HCT116 (cell line): ENCODE measurements at regions not wholly inside any gene's neighbourhood (a gene's known extent, or its start where the extent isn't known, plus 50 kb on each side); places are given as distances from the start of the nearest gene placed in this dataset.

ENCODE experiments used
- ATAC-seq: fragments of 200-7000 bp; cut with Tn5 transposase; 2 replicates; pipeline ENCODE4 v1.9.1; 2020; ENCODE audit warnings: mild to moderate bottlenecking, moderate library complexity
- BruUV-seq: library from RNA; stranded (reverse); fragments of 400-500 nt; replicated peaks from 2 replicates; lab custom pipeline; 2021; lab: Mats Ljungman, UMichigan
- CTCF ChIA-PET: fragments of 300-600 bp; sonication (Branson Sonifier 250); formaldehyde crosslinking; loops from one replicate; lab custom pipeline; 2021; ENCODE audit warnings: antibody characterized with exemption; lab: Charles Lee
- POLR2A ChIA-PET: fragments of 300-600, 350-600 bp; sonication (Branson Sonifier 250); formaldehyde crosslinking; loops from one replicate; lab custom pipeline; 2021; ENCODE audit warnings: antibody characterized with exemption; lab: Charles Lee
- RAD21 ChIA-PET, 2 experiments: fragments of 300-600 bp; sonication (Branson Sonifier 250); formaldehyde crosslinking; loops; one replicate each; lab custom pipeline; 2023; ENCODE audit warnings: low total read pairs in 2 of 2; ENCODE audit not compliant: uncharacterized antibody in 2 of 2, unreplicated experiment in 2 of 2, low non-redundant PET in 1 of 2; lab: Charles Lee
- DNase-seq: peaks from one replicate; pipeline ENCODE4 v3.0.0-alpha.2; 2010; ENCODE audit warnings: low read depth, low spot score
- H2AFZ ChIP-seq: fragments of 200-600 bp; shearing (Covaris generic), sonication (generic); 2 replicates; pipeline ENCODE4 v1.6.1; 2017; ENCODE audit warnings: low read depth, mixed run types, mixed read lengths, antibody characterized with exemption, low read length; ENCODE audit not compliant: poor library complexity, severe bottlenecking
- H3K27ac ChIP-seq: 2 replicates; pipeline ENCODE4 v1.5.1; 2012; ENCODE audit warnings: low read depth, low read length
- H3K27me3 ChIP-seq: fragments of 200-600 bp; sonication (generic); 2 replicates; pipeline ENCODE4 v1.6.1; 2016; ENCODE audit warnings: mixed run types, low read length, mixed read lengths; ENCODE audit not compliant: insufficient read depth
- H3K36me3 ChIP-seq, 2 experiments: fragments of 200-500 bp in 1 of 2; fragments of 200-600 bp in 1 of 2; sonication (Bioruptor generic) in 1 of 2; sonication (generic) in 1 of 2; 2 replicates each; pipeline versions ENCODE4 v1.5.1 to v1.6.1; 2014 to 2016; ENCODE audit warnings: low read length in 2 of 2, inconsistent platforms in 1 of 2, mixed read lengths in 1 of 2, mixed run types in 1 of 2; ENCODE audit not compliant: insufficient read depth in 2 of 2, control insufficient read depth in 1 of 2
- H3K4me1 ChIP-seq, 2 experiments: fragments of 200-600 bp in 1 of 2; sonication (generic) in 1 of 2; 2 replicates each; pipeline versions ENCODE4 v1.5.1 to v1.6.1; 2012 to 2017; ENCODE audit warnings: low read length in 2 of 2, inconsistent platforms in 1 of 2, mild to moderate bottlenecking in 1 of 2, mixed read lengths in 1 of 2, mixed run types in 1 of 2, moderate library complexity in 1 of 2; ENCODE audit not compliant: insufficient read depth in 2 of 2, control insufficient read depth in 1 of 2
- H3K4me2 ChIP-seq: fragments of 200-600 bp; sonication (generic); 2 replicates; pipeline ENCODE4 v1.6.1; 2017; ENCODE audit warnings: mixed run types, low read length, mixed read lengths
- H3K4me3 ChIP-seq, 2 experiments: fragments of 200-600 bp in 1 of 2; sonication (generic) in 1 of 2; replicated peaks in 1 of 2; 2 replicates each; pipeline ENCODE4 v1.5.1; 2011 to 2016; ENCODE audit warnings: low read length in 2 of 2, control low read depth in 1 of 2, low read depth in 1 of 2, mild to moderate bottlenecking in 1 of 2, mixed read lengths in 1 of 2, mixed run types in 1 of 2
- H3K79me2 ChIP-seq: fragments of 200-600 bp; sonication (generic); 2 replicates; pipeline ENCODE4 v1.6.1; 2017; ENCODE audit warnings: mild to moderate bottlenecking, mixed run types, low read length, moderate library complexity, mixed read lengths; ENCODE audit not compliant: insufficient read depth
- H3K9ac ChIP-seq: fragments of 200-600 bp; sonication (generic); 2 replicates; pipeline ENCODE4 v1.6.1; 2016; ENCODE audit warnings: low read length, mixed read lengths
- H3K9me2 ChIP-seq: fragments of 200-600 bp; sonication (generic), shearing (Covaris generic); 2 replicates; pipeline ENCODE4 v1.6.1; 2017; ENCODE audit warnings: mixed run types, mild to moderate bottlenecking, moderate library complexity; ENCODE audit not compliant: insufficient read depth
- H3K9me3 ChIP-seq, 2 experiments: fragments of 200-500 bp in 1 of 2; fragments of 200-600 bp in 1 of 2; sonication (Bioruptor generic) in 1 of 2; sonication (generic) in 1 of 2; 2 replicates each; pipeline ENCODE4 v1.6.1; 2014 to 2017; ENCODE audit warnings: low read length in 2 of 2, mixed read lengths in 2 of 2, inconsistent platforms in 1 of 2, low read depth in 1 of 2, mild to moderate bottlenecking in 1 of 2, mixed run types in 1 of 2, moderate library complexity in 1 of 2; ENCODE audit not compliant: control insufficient read depth in 1 of 2, insufficient read depth in 1 of 2
- H4K20me1 ChIP-seq: fragments of 200-600 bp; sonication (generic), shearing (Covaris generic); 2 replicates; pipeline ENCODE4 v1.6.1; 2017; ENCODE audit warnings: mixed run types, mild to moderate bottlenecking, moderate library complexity; ENCODE audit not compliant: insufficient read depth
- CEBPB ChIP-seq: IDR thresholded peaks from 2 replicates; pipeline ENCODE4 v1.6.1; 2012; ENCODE audit warnings: low read depth
- EGR1 ChIP-seq: IDR thresholded peaks from 2 replicates; pipeline ENCODE4 v1.6.1; 2012; ENCODE audit warnings: low read depth
- EZH2phosphoT487 ChIP-seq: fragments of 200-600 bp; IDR thresholded peaks from 2 replicates; pipeline ENCODE4 v1.6.1; 2018; ENCODE audit warnings: antibody characterized with exemption, borderline replicate concordance
- JUND ChIP-seq: IDR thresholded peaks from 2 replicates; pipeline ENCODE4 v1.6.1; 2012
- RAD21 ChIP-seq: IDR thresholded peaks from 2 replicates; pipeline ENCODE4 v1.6.1; 2012; ENCODE audit warnings: low read depth, mild to moderate bottlenecking
- SP1 ChIP-seq: IDR thresholded peaks from 2 replicates; pipeline ENCODE4 v1.6.1; 2012; ENCODE audit warnings: low read depth
- SRF ChIP-seq: IDR thresholded peaks from 2 replicates; pipeline ENCODE4 v1.6.1; 2012; ENCODE audit warnings: low read depth
- YY1 ChIP-seq: IDR thresholded peaks from 2 replicates; pipeline ENCODE4 v1.6.1; 2011; ENCODE audit warnings: low read length, low read depth, moderate library complexity, mild to moderate bottlenecking; ENCODE audit not compliant: insufficient replicate concordance; ENCODE audit errors: extremely low read depth
- ZFX ChIP-seq: fragments of 450-650 bp; IDR thresholded peaks from 2 replicates; pipeline ENCODE4 v1.6.1; 2017
- ZNF274 ChIP-seq: fragments of 200-500 bp; sonication (Bioruptor generic); IDR thresholded peaks from 2 replicates; pipeline ENCODE4 v1.6.1; 2014; ENCODE audit warnings: mild to moderate bottlenecking, low read depth, low read length, inconsistent platforms
- intact Hi-C: fragments of 100-400 bp; cut with micrococcal nuclease; formaldehyde crosslinking; loops from 2 replicates; pipeline ENCODE4 v1.10.0; 2022
- TF ChIP-seq, protein P1 (sequence below): IDR thresholded peaks from 2 replicates; pipeline ENCODE4 v1.6.1; 2011; ENCODE audit warnings: mild to moderate bottlenecking, low read length, moderate library complexity; ENCODE audit not compliant: insufficient replicate concordance; ENCODE audit errors: extremely low read depth
- TF ChIP-seq, protein P2 (sequence below): IDR thresholded peaks from 2 replicates; pipeline ENCODE4 v1.6.1; 2012

DNA sequence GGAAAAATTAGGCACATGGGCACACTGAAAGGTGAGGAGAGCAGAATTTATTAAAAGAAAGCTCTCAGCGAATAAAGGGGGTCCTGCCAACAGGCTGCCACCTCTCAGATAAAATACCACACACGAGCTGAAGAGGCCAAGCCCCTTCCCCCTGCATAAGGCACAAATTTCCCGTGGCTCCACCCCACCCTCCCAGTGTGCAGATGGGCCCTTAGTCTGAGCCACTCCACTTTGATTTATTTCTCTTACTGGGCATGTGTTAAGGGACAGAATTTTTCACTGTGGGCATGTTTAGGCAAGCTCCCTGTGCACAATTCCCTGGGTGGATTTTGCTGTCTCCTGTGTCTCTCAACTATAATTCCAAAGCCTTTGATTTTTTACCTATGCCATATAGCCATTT is 409.8 kb downstream of the TBL1XR1 start:
- H3K79me2 ChIP-seq = no peaks in the 10 kb centered on the region
- no peak overlapping the region for H2AFZ ChIP-seq
- no peaks in the 10 kb centered on the region for H3K4me1 ChIP-seq
- no peaks in the 10 kb centered on the region for H3K9me2 ChIP-seq
- no peak for TF ChIP-seq EGR1
- TF ChIP-seq, protein P1, sequence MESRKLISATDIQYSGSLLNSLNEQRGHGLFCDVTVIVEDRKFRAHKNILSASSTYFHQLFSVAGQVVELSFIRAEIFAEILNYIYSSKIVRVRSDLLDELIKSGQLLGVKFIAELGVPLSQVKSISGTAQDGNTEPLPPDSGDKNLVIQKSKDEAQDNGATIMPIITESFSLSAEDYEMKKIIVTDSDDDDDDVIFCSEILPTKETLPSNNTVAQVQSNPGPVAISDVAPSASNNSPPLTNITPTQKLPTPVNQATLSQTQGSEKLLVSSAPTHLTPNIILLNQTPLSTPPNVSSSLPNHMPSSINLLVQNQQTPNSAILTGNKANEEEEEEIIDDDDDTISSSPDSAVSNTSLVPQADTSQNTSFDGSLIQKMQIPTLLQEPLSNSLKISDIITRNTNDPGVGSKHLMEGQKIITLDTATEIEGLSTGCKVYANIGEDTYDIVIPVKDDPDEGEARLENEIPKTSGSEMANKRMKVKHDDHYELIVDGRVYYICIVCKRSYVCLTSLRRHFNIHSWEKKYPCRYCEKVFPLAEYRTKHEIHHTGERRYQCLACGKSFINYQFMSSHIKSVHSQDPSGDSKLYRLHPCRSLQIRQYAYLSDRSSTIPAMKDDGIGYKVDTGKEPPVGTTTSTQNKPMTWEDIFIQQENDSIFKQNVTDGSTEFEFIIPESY = no peak
- TF ChIP-seq ZNF274 = no peak
- TF ChIP-seq JUND = no peak
- TF ChIP-seq, protein P2, sequence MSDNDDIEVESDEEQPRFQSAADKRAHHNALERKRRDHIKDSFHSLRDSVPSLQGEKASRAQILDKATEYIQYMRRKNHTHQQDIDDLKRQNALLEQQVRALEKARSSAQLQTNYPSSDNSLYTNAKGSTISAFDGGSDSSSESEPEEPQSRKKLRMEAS = no peak
- TF ChIP-seq CEBPB = no peak
- TF ChIP-seq SRF = no peak
- no peak for TF ChIP-seq ZFX
- TF ChIP-seq RAD21 = no peak
- no peak for TF ChIP-seq EZH2phosphoT487
- TF ChIP-seq YY1 = no peak
- TF ChIP-seq SP1 = no peak
- no peak overlapping the region for H3K9ac ChIP-seq
- intact Hi-C loops = no loop called here
- POLR2A ChIA-PET = no interaction called here
- H3K27me3 ChIP-seq = no peaks in the 10 kb centered on the region
- H3K36me3 ChIP-seq = no peaks in the 10 kb centered on the region
- DNase-seq (no peak), ATAC-seq (no peak)
- no peak overlapping the region for H3K4me3 ChIP-seq
- H3K4me2 ChIP-seq = no peak overlapping the region
- RAD21 ChIA-PET = no interaction called here
- no peaks in the 10 kb centered on the region for H3K9me3 ChIP-seq
- H3K27ac ChIP-seq = no peak overlapping the region
- CTCF ChIA-PET = no interaction called here
- BruUV-seq = no TSS peak
- H4K20me1 ChIP-seq = no peaks in the 10 kb centered on the region
